ENCODE measurements at regions not wholly inside any gene's neighbourhood (a gene's known extent, or its start where the extent isn't known, plus 50 kb on each side); places are given as distances from the start of the nearest gene placed in this dataset.

DNA sequence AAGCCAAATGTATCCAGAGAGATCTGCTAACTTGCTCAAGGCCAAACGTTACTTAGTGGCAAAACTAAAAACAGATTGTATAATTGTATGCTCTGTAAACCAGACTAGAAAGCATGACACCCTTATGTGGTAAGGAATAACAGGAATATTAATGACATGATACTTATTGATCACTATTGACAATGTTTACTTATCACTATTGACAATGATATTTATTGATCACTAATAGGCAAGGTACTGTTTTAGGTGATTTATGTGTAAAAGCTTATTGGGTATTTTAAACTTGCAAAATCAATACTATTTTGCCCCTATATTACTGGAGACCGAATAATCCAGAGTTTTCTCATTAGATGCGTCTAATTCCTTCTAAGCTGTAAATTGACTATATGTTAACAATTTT is 985.1 kb downstream of the CDH11 start:
- TF ChIP-seq EP300 (conservative IDR thresholded peaks at IDR 0.05; ENCODE audit: poor library complexity, severe bottlenecking) (no peak), POLR2AphosphoS5 (IDR thresholded peaks at IDR 0.05) (no peak), RAD21 (conservative IDR thresholded peaks at IDR 0.05) (no peak), SMC3 (conservative IDR thresholded peaks at IDR 0.05; ENCODE audit: poor library complexity) (no peak)
- TF ChIP-seq, protein P1, sequence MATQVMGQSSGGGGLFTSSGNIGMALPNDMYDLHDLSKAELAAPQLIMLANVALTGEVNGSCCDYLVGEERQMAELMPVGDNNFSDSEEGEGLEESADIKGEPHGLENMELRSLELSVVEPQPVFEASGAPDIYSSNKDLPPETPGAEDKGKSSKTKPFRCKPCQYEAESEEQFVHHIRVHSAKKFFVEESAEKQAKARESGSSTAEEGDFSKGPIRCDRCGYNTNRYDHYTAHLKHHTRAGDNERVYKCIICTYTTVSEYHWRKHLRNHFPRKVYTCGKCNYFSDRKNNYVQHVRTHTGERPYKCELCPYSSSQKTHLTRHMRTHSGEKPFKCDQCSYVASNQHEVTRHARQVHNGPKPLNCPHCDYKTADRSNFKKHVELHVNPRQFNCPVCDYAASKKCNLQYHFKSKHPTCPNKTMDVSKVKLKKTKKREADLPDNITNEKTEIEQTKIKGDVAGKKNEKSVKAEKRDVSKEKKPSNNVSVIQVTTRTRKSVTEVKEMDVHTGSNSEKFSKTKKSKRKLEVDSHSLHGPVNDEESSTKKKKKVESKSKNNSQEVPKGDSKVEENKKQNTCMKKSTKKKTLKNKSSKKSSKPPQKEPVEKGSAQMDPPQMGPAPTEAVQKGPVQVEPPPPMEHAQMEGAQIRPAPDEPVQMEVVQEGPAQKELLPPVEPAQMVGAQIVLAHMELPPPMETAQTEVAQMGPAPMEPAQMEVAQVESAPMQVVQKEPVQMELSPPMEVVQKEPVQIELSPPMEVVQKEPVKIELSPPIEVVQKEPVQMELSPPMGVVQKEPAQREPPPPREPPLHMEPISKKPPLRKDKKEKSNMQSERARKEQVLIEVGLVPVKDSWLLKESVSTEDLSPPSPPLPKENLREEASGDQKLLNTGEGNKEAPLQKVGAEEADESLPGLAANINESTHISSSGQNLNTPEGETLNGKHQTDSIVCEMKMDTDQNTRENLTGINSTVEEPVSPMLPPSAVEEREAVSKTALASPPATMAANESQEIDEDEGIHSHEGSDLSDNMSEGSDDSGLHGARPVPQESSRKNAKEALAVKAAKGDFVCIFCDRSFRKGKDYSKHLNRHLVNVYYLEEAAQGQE (IDR thresholded peaks at IDR 0.05; ENCODE audit: borderline replicate concordance), result no peak
- no peaks in the 10 kb centered on the region for H3K79me2 ChIP-seq (replicated peaks; ENCODE audit: insufficient read depth, low read length)

DNA sequence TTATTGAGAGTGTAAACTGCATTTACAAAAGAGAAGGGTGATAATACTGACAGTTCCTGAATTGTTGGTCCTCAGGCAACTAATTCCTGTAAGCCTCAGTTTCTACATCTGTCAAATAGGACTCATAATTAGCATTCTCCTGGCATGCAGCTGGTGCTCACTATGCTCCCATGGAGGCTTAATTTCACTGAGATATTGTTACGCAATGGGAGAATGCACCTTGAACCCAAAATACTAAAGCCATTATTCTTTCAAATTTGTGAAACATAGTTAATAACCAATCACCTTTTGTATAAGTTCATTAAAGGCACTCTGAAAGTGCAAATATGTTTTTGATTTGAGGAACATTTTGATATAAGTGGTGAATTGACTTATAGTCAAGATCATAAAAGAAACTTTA is 985.5 kb downstream of the CDH11 start:
- no peak overlapping the region for H3K4me2 ChIP-seq (ENCODE audit: low read length)
- TF ChIP-seq SMC3 (conservative IDR thresholded peaks at IDR 0.05; ENCODE audit: poor library complexity) (no peak), TAF1 (IDR thresholded peaks at IDR 0.05; ENCODE audit: low read depth) (no peak), EP300 (conservative IDR thresholded peaks at IDR 0.05; ENCODE audit: poor library complexity, severe bottlenecking) (no peak), POLR2AphosphoS5 (IDR thresholded peaks at IDR 0.05) (no peak), RAD21 (conservative IDR thresholded peaks at IDR 0.05) (no peak), EZH2 (IDR thresholded peaks at IDR 0.05; ENCODE audit: borderline replicate concordance, insufficient read depth, low read length, poor library complexity, severe bottlenecking) (no peak), MXI1 (conservative IDR thresholded peaks at IDR 0.05; ENCODE audit: poor library complexity, severe bottlenecking) (no peak)
- TF ChIP-seq, protein P1 (IDR thresholded peaks at IDR 0.05; ENCODE audit: borderline replicate concordance), result no peak
- TF ChIP-seq, protein P2, sequence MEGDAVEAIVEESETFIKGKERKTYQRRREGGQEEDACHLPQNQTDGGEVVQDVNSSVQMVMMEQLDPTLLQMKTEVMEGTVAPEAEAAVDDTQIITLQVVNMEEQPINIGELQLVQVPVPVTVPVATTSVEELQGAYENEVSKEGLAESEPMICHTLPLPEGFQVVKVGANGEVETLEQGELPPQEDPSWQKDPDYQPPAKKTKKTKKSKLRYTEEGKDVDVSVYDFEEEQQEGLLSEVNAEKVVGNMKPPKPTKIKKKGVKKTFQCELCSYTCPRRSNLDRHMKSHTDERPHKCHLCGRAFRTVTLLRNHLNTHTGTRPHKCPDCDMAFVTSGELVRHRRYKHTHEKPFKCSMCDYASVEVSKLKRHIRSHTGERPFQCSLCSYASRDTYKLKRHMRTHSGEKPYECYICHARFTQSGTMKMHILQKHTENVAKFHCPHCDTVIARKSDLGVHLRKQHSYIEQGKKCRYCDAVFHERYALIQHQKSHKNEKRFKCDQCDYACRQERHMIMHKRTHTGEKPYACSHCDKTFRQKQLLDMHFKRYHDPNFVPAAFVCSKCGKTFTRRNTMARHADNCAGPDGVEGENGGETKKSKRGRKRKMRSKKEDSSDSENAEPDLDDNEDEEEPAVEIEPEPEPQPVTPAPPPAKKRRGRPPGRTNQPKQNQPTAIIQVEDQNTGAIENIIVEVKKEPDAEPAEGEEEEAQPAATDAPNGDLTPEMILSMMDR (IDR thresholded peaks at IDR 0.05; ENCODE audit: poor library complexity, severe bottlenecking), result no peak
- no peaks in the 10 kb centered on the region for H3F3A ChIP-seq (ENCODE audit: insufficient read depth, low read length, poor library complexity, severe bottlenecking)
- no peaks in the 10 kb centered on the region for H3K36me3 ChIP-seq (ENCODE audit: insufficient read depth, low read length)
- H4K20me1 ChIP-seq (ENCODE audit: insufficient read depth), result no peaks in the 10 kb centered on the region
- H3K9ac ChIP-seq (ENCODE audit: low read length), result no peak overlapping the region
- no peak overlapping the region for H2AFZ ChIP-seq (ENCODE audit: low read depth, low read length)
- H3K9me2 ChIP-seq (ENCODE audit: insufficient read depth, low read length), result no peaks in the 10 kb centered on the region
- no peaks in the 10 kb centered on the region for H3K79me2 ChIP-seq (replicated peaks; ENCODE audit: insufficient read depth, low read length)
- no peak overlapping the region for H3K27ac ChIP-seq (ENCODE audit: low read length)
- H3K9me3 ChIP-seq (ENCODE audit: low read length), result no peaks in the 10 kb centered on the region
- no peaks in the 10 kb centered on the region for H3K27me3 ChIP-seq (ENCODE audit: insufficient read depth, low read depth, low read length)
- H3K4me3 ChIP-seq (ENCODE audit: low read length), result no peak overlapping the region

More for the DNA sequence above, 985.1 kb downstream of the CDH11 start:
- no peak overlapping the region for H3K4me2 ChIP-seq (ENCODE audit: low read length)
- no peak overlapping the region for H2AFZ ChIP-seq (ENCODE audit: low read depth, low read length)
- H3K36me3 ChIP-seq (ENCODE audit: insufficient read depth, low read length), result no peaks in the 10 kb centered on the region
- no peak overlapping the region for H3K9ac ChIP-seq (ENCODE audit: low read length)
- H3K9me2 ChIP-seq (ENCODE audit: insufficient read depth, low read length), result no peaks in the 10 kb centered on the region
- no peak overlapping the region for H3K27ac ChIP-seq (ENCODE audit: low read length)
- no peaks in the 10 kb centered on the region for H3K27me3 ChIP-seq (ENCODE audit: insufficient read depth, low read depth, low read length)
- no peaks in the 10 kb centered on the region for H3K9me3 ChIP-seq (ENCODE audit: low read length)
- no peak overlapping the region for H3K4me3 ChIP-seq (ENCODE audit: low read length)
- H3F3A ChIP-seq (ENCODE audit: insufficient read depth, low read length, poor library complexity, severe bottlenecking), result no peaks in the 10 kb centered on the region
- H4K20me1 ChIP-seq (ENCODE audit: insufficient read depth), result no peaks in the 10 kb centered on the region
